PC-3 (cell line): ENCODE measurements at regions not wholly inside any gene's neighbourhood (a gene's known extent, or its start where the extent isn't known, plus 50 kb on each side); places are given as distances from the start of the nearest gene placed in this dataset.

Experiments
- CTCF ChIP-seq: fragments of 300-600 bp; sonication (generic); conservative IDR thresholded peaks from 2 replicates; pipeline ENCODE4 v1.5.1; 2017; ENCODE audit warnings: antibody characterized with exemption, low read depth, mild to moderate bottlenecking, low read length
- EZH2 ChIP-seq: fragments of 300-600 bp; sonication (generic); IDR thresholded peaks from one replicate; pipeline ENCODE4 v1.6.1; 2017; ENCODE audit warnings: antibody characterized with exemption, mild to moderate bottlenecking, low read length; ENCODE audit not compliant: unreplicated experiment
- EZH2phosphoT487 ChIP-seq: fragments of 300-600 bp; sonication (generic); IDR thresholded peaks from 2 replicates; pipeline ENCODE4 v1.6.1; 2018; ENCODE audit warnings: mild to moderate bottlenecking, antibody characterized with exemption, low read length, borderline replicate concordance

- no peak for TF ChIP-seq EZH2
- TF ChIP-seq CTCF: no peak
- TF ChIP-seq EZH2phosphoT487: no peak
Observed at GRCh38 chr3:164351131-164351530, 727.2 kb downstream of the SI start.
